Parathyroid adenoma (tissue), 2 donors: ENCODE measurements at regions not wholly inside any gene's neighbourhood (a gene's known extent, or its start where the extent isn't known, plus 50 kb on each side); places are given as distances from the start of the nearest gene placed in this dataset.

Experiments used
- H2AFZ ChIP-seq: fragments of 300-600 bp; sonication (generic); one replicate; pipeline ENCODE4 v1.7.0; 2017; ENCODE audit warnings: antibody characterized with exemption, mild to moderate bottlenecking
- H3K27ac ChIP-seq: fragments of 300-600 bp; sonication (generic); one replicate; pipeline ENCODE4 v1.7.0; 2017
- H3K27me3 ChIP-seq: fragments of 300-600 bp; sonication (generic); one replicate; pipeline ENCODE4 v1.7.0; 2017; ENCODE audit warnings: low read length; ENCODE audit not compliant: control insufficient read depth, insufficient read depth
- H3K36me3 ChIP-seq: fragments of 300-600 bp; sonication (generic); one replicate; pipeline ENCODE4 v1.7.0; 2017; ENCODE audit warnings: low read length; ENCODE audit not compliant: control insufficient read depth, insufficient read depth
- H3K4me1 ChIP-seq: fragments of 300-600 bp; sonication (generic); one replicate; pipeline ENCODE4 v1.7.0; 2017; ENCODE audit warnings: control low read depth
- H3K4me2 ChIP-seq: fragments of 300-600 bp; sonication (generic); one replicate; pipeline ENCODE4 v1.7.0; 2017; ENCODE audit warnings: low read length
- H3K4me3 ChIP-seq: fragments of 300-600 bp; sonication (generic); one replicate; pipeline ENCODE4 v1.7.0; 2017; ENCODE audit warnings: low read depth, low read length
- H3K79me2 ChIP-seq: fragments of 300-600 bp; sonication (generic); one replicate; pipeline ENCODE4 v1.7.0; 2017; ENCODE audit warnings: control low read depth
- H3K9ac ChIP-seq: fragments of 300-600 bp; sonication (generic); one replicate; pipeline ENCODE4 v1.7.0; 2017; ENCODE audit warnings: mild to moderate bottlenecking
- H3K9me3 ChIP-seq: fragments of 300-600 bp; sonication (generic); one replicate; pipeline ENCODE4 v1.7.0; 2017; ENCODE audit warnings: low read length; ENCODE audit not compliant: control insufficient read depth
- TF ChIP-seq, protein P1 (sequence below): fragments of 300-600 bp; sonication (generic); IDR thresholded peaks from one replicate; pipeline ENCODE4 v1.7.0; 2017; ENCODE audit warnings: antibody characterized with exemption, mild to moderate bottlenecking
- donor health status: primary hyperparathyroidism.

DNA sequence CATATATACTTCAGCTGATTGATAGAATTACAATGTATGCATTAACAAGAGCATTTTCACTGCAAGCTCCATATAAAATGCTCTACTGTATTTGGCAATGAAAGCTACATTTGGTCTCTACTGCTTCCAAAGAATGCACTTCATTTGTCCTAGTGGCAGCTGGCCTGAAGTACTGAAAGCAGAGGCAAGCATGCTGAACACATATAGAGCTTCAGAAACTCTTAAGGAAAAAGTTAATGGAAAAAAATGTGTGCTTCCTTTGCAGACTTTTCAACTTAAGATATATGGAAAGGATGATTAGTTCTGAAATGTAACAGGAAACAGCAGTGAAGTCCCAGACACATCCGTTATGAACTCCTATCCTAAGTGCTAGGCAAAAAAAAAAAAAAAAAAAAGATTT is 537.1 kb upstream of the POM121L12 start:
- H3K4me1 ChIP-seq, result no peaks in the 10 kb centered on the region
- TF ChIP-seq, protein P1, sequence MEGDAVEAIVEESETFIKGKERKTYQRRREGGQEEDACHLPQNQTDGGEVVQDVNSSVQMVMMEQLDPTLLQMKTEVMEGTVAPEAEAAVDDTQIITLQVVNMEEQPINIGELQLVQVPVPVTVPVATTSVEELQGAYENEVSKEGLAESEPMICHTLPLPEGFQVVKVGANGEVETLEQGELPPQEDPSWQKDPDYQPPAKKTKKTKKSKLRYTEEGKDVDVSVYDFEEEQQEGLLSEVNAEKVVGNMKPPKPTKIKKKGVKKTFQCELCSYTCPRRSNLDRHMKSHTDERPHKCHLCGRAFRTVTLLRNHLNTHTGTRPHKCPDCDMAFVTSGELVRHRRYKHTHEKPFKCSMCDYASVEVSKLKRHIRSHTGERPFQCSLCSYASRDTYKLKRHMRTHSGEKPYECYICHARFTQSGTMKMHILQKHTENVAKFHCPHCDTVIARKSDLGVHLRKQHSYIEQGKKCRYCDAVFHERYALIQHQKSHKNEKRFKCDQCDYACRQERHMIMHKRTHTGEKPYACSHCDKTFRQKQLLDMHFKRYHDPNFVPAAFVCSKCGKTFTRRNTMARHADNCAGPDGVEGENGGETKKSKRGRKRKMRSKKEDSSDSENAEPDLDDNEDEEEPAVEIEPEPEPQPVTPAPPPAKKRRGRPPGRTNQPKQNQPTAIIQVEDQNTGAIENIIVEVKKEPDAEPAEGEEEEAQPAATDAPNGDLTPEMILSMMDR, result no peak
- H3K27ac ChIP-seq, result no peak overlapping the region
- H3K36me3 ChIP-seq, result no peaks in the 10 kb centered on the region
- no peak overlapping the region for H2AFZ ChIP-seq
- no peak overlapping the region for H3K4me2 ChIP-seq
- H3K9me3 ChIP-seq, result no peaks in the 10 kb centered on the region
- no peaks in the 10 kb centered on the region for H3K79me2 ChIP-seq
- no peaks in the 10 kb centered on the region for H3K27me3 ChIP-seq
- no peak overlapping the region for H3K9ac ChIP-seq
- no peak overlapping the region for H3K4me3 ChIP-seq

DNA sequence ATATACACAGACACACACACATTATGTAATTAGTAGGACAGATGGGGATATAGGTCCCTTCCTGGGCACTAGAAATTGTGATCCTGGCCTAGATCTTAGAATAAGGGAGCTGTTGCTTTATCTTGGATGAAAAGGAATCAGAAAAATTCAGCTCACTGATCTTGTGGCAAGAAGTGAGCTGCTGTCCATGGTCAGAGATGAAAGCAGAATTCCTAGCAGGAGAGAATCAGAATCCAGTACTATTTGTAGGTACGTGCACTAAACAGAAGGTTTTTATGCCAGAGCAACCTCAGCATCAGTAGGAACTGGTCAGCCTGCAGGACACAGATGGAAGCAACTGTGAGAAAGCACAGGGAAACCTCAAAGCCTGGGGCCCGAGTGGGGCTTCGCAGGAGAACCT is 549.2 kb upstream of the POM121L12 start:
- no peak overlapping the region for H3K9ac ChIP-seq
- H3K9me3 ChIP-seq, result no peaks in the 10 kb centered on the region
- TF ChIP-seq, protein P1, result no peak
- H3K27ac ChIP-seq, result no peak overlapping the region
- no peaks in the 10 kb centered on the region for H3K79me2 ChIP-seq
- no peak overlapping the region for H3K4me2 ChIP-seq
- no peaks in the 10 kb centered on the region for H3K4me1 ChIP-seq
- no peaks in the 10 kb centered on the region for H3K27me3 ChIP-seq
- H3K4me3 ChIP-seq, result no peak overlapping the region
- no peaks in the 10 kb centered on the region for H3K36me3 ChIP-seq
- no peak overlapping the region for H2AFZ ChIP-seq

DNA sequence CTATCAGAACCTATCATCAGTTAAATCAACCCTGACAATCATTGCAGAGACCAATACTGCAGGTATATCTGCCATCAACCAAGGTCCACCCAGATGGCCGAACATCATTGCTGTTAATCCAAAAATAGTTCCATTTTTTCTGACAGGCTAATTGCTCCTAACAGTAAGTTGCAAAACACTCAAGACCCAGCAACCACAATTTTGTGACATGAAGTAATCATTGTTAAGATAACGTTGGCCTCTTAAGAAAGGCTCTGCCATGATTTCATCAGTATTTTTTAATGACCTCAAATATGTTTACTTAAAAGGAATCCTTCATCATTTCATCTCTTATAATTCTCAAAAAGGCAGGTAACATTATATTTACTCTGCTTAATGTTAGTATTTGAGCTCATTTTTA is 553.4 kb upstream of the POM121L12 start:
- H3K36me3 ChIP-seq, result no peaks in the 10 kb centered on the region
- TF ChIP-seq, protein P1, result no peak
- H3K79me2 ChIP-seq, result no peaks in the 10 kb centered on the region
- no peaks in the 10 kb centered on the region for H3K9me3 ChIP-seq
- no peaks in the 10 kb centered on the region for H3K27me3 ChIP-seq
- H3K4me3 ChIP-seq, result no peak overlapping the region
- no peak overlapping the region for H3K4me2 ChIP-seq
- H3K27ac ChIP-seq, result no peak overlapping the region
- no peaks in the 10 kb centered on the region for H3K4me1 ChIP-seq
- no peak overlapping the region for H2AFZ ChIP-seq
- no peak overlapping the region for H3K9ac ChIP-seq

DNA sequence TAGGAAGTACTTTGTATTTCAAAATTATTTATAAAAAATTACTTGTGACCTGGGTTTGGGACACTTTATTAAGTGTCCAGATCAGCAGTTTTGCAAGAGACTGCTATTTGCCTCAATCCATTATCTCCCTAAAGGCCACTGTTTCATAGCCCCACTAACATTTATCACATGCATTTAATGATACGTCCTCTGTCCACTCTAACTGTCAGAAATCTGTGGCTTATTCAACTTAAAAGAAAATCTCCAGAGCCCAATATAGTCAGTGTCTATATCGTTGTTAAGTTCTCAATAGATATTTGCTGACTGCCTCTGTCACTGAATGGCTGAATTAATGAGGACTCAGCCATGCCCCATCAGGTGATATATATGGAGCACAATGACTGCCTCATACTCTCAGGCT is 553.9 kb upstream of the POM121L12 start:
- Histone ChIP-seq H3K9me3 (no peaks in the 10 kb centered on the region), H3K36me3 (no peaks in the 10 kb centered on the region), H3K9ac (no peak overlapping the region), H3K4me1 (no peaks in the 10 kb centered on the region), H3K79me2 (no peaks in the 10 kb centered on the region), H2AFZ (no peak overlapping the region), H3K4me2 (no peak overlapping the region), H3K4me3 (no peak overlapping the region), H3K27me3 (no peaks in the 10 kb centered on the region), H3K27ac (no peak overlapping the region)
- TF ChIP-seq, protein P1, result no peak

DNA sequence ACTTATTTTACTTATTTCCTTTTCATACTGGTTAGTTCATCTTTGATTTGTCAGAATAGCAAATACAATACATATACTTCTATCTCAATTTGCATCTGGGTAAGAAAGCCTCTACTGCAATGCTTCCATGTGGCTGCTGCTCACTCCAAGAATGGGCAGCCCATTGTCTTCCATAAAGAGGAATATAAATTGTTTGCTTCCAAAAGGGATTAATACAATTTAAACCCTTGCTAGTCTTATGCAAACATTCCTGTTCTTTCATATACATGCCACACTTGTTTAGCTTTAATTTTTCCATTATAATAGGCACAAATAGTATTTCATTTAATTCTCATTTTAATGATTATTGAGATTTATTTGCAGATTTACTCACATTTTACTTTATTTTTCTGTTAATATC is 555.4 kb upstream of the POM121L12 start:
- Histone ChIP-seq H3K27me3 (no peaks in the 10 kb centered on the region), H3K9me3 (no peaks in the 10 kb centered on the region), H3K27ac (no peak overlapping the region)

More for the DNA sequence above, 555.4 kb upstream of the POM121L12 start:
- H3K4me3 ChIP-seq, result no peak overlapping the region
- no peak overlapping the region for H3K9ac ChIP-seq
- no peak overlapping the region for H3K4me2 ChIP-seq
- H2AFZ ChIP-seq, result no peak overlapping the region
- no peaks in the 10 kb centered on the region for H3K4me1 ChIP-seq
- TF ChIP-seq, protein P1, result no peak
- no peaks in the 10 kb centered on the region for H3K79me2 ChIP-seq
- no peaks in the 10 kb centered on the region for H3K36me3 ChIP-seq
